Lower leg skin (tissue), 3 donors: ENCODE measurements at regions not wholly inside any gene's neighbourhood (a gene's known extent, or its start where the extent isn't known, plus 50 kb on each side); places are given as distances from the start of the nearest gene placed in this dataset.

Experiments used
- POLR2A ChIP-seq, 2 donors: fragments of 450-650 bp; IDR thresholded peaks; one replicate each; pipeline ENCODE4 v1.6.1; 2016 to 2017; ENCODE audit warnings: antibody characterized with exemption in 2 of 2, mild to moderate bottlenecking in 1 of 2, moderate library complexity in 1 of 2
- TF ChIP-seq, protein P1 (sequence below), 3 donors: fragments of 450-650 bp; IDR thresholded peaks; one replicate each; pipeline ENCODE4 v1.5.1; 2016; ENCODE audit warnings: antibody characterized with exemption in 3 of 3, mild to moderate bottlenecking in 3 of 3, moderate library complexity in 2 of 3

DNA sequence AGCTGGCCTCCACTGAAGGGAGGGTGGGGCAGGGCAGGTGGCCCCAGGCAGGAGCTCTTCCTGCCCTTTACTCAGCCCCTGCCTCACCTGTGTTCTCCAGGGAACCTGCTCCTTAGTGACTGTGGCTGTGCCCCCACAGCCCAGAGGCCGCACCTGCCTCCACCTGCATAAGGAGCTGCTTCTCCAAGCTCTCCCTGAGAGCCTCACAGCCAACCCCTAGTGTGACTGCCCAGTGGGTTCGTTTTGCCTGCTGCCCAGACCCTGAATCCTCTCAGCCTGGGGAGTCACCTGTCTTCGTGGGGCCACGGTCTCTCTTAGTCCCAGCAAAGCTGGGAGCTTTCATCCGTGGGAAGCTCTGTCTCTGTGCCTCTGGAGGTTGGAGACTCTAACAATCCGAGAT lies 94.4 kb downstream of the GLRX3 start:
- TF ChIP-seq, protein P1, sequence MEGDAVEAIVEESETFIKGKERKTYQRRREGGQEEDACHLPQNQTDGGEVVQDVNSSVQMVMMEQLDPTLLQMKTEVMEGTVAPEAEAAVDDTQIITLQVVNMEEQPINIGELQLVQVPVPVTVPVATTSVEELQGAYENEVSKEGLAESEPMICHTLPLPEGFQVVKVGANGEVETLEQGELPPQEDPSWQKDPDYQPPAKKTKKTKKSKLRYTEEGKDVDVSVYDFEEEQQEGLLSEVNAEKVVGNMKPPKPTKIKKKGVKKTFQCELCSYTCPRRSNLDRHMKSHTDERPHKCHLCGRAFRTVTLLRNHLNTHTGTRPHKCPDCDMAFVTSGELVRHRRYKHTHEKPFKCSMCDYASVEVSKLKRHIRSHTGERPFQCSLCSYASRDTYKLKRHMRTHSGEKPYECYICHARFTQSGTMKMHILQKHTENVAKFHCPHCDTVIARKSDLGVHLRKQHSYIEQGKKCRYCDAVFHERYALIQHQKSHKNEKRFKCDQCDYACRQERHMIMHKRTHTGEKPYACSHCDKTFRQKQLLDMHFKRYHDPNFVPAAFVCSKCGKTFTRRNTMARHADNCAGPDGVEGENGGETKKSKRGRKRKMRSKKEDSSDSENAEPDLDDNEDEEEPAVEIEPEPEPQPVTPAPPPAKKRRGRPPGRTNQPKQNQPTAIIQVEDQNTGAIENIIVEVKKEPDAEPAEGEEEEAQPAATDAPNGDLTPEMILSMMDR (IDR thresholded peaks at IDR 0.05), result no peak
- no peak for TF ChIP-seq POLR2A (IDR thresholded peaks at IDR 0.05)
